GM12864 (cell line): ENCODE measurements at regions not wholly inside any gene's neighbourhood (a gene's known extent, or its start where the extent isn't known, plus 50 kb on each side); places are given as distances from the start of the nearest gene placed in this dataset.
"Not testable (repeated sequence)": the region's sequence is repeated elsewhere in the genome, so short reads cannot be mapped to it uniquely, and the experiment has no call there.

Experiments used
- DNase-seq: peaks from one replicate; pipeline ENCODE4 v3.0.0-alpha.2; 2011; ENCODE audit warnings: low read depth
- H3K4me3 ChIP-seq: 2 replicates; pipeline ENCODE4 v1.5.1; 2011; ENCODE audit warnings: mild to moderate bottlenecking, low read depth, low read length, control low read depth
- TF ChIP-seq, protein P1 (sequence below): IDR thresholded peaks from 2 replicates; pipeline ENCODE4 v1.5.1; 2011; ENCODE audit warnings: low read depth, mild to moderate bottlenecking, moderate library complexity, low read length, control low read depth, inconsistent platforms; ENCODE audit errors: missing control alignments

DNA sequence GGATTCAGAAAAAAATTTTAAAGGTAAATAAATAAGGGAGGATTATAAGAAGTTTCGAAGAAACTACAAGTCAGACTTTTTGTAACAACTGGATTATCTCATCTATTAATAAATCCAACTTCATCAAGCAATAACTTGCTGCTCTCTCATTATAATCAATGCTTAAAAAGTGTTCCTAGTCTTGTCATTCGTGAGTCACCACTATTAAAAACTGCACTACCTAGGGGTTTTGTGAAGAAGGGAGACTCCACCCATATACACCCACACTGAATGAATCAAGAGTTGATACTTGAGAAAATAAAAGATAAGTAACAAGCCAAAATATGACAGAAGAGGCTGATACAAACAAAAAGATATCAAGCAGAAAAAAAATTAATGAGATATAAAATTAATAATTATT is 360.5 kb downstream of the ZNF674 start:
- no peak for DNase-seq
- TF ChIP-seq, protein P1, sequence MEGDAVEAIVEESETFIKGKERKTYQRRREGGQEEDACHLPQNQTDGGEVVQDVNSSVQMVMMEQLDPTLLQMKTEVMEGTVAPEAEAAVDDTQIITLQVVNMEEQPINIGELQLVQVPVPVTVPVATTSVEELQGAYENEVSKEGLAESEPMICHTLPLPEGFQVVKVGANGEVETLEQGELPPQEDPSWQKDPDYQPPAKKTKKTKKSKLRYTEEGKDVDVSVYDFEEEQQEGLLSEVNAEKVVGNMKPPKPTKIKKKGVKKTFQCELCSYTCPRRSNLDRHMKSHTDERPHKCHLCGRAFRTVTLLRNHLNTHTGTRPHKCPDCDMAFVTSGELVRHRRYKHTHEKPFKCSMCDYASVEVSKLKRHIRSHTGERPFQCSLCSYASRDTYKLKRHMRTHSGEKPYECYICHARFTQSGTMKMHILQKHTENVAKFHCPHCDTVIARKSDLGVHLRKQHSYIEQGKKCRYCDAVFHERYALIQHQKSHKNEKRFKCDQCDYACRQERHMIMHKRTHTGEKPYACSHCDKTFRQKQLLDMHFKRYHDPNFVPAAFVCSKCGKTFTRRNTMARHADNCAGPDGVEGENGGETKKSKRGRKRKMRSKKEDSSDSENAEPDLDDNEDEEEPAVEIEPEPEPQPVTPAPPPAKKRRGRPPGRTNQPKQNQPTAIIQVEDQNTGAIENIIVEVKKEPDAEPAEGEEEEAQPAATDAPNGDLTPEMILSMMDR: no peak
- no peak overlapping the region for H3K4me3 ChIP-seq

DNA sequence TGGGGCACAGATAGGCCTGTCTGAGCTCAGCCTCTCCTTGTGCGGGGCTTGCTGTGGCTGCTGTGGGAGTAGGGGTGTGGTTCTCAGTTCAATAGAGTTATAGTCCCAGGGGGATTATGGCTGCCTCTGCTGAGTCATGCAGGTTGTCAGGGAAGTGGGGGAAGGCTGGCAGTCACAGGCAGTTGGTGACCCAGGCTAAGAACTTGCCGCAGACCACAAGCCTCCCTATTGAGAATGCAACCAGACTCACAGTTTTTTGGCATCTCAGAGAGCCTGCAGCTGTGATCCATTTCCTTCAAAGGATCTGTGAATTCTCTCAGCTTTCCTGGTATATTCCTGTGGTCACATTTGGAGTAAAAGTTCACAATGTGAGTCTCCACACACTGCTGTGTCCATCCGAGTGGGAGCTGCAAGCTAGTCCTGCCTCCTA is 364.9 kb downstream of the ZNF674 start:
- TF ChIP-seq, protein P1: no peak
- H3K4me3 ChIP-seq: no peak overlapping the region
- peak; percentile 13 for DNase-seq

DNA sequence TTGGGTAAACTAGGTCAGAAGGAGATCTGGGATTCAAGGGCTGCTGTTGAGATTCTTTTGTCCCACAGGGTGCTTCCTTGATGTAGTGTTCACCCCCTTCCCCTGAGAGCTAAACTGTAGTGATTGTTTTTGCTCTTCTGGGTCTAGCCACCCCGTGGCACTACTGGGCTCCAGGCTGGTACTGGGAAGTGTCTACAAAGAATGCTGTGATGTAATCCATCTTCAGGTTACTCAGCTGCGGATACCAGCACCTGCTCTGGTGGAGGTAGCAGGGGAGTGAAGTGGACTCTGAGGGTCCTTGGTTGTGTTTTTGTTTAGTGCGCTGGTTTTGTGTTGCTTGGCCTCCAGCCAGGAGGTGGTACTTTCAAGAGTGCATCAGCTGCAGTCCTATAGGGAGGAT is 365.5 kb downstream of the ZNF674 start:
- TF ChIP-seq, protein P1: no peak
- H3K4me3 ChIP-seq: no peak overlapping the region
- DNase-seq: no peak

DNA sequence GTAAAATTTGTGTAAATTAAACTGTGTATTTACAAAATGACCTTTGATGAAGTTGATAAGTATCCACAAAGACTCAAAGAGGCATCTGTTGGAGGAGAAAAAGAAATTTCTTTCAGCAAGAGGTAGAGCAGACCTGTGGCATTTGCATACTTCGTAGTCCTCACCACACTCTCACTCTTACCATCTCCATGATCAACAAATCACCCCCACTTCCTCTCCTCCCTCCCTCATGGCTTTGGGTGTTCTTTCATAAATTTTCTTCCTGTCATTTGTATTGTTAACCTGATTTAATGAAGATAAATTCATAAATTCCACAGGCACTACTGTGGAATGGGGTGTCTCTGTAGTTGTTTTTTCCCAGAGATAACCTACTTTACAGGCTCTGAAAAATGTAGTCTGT is 366.5 kb downstream of the ZNF674 start:
- H3K4me3 ChIP-seq: no peak overlapping the region
- no peak for DNase-seq
- TF ChIP-seq, protein P1: no peak

DNA sequence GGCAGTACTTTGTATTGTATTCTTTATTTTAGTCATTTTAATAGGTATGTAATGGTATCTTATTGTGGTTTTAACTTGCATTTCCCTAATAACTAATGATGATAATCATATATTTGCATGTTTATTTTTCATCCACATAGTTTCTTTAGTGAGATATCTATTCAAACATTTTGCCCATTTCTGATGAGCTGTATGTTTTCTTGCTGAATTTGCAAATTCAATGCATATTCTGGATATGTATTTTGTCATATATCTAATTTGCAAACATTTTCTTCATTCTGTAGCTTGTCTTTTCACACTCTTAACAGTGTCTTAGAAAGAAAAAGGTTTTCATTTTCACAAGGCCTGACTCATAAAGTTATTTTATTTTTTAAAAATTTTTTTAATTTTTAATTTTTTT is 372.1 kb downstream of the ZNF674 start:
- TF ChIP-seq, protein P1: no peak
- no peak overlapping the region for H3K4me3 ChIP-seq
- no peak for DNase-seq

DNA sequence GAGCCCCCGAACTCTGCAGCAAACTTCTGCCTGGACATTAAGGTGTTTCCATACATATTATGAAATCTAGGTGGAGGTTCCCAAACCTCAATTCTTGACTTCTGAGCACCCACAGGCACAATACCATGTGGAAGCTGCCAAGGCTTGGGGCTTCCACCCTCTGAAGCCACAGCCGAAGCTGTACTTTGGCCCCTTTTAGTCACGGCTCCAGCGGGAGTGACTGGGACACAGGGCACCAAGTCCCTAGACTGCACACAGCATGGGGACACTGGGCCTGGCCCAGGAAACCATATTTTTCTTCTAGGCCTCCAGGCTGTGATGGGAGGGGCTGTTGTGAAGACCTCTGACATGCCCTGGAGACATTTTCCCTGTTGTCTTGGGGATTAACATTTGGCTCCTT is 373.8 kb downstream of the ZNF674 start:
- H3K4me3 ChIP-seq, DNase-seq: not testable (repeated sequence)

DNA sequence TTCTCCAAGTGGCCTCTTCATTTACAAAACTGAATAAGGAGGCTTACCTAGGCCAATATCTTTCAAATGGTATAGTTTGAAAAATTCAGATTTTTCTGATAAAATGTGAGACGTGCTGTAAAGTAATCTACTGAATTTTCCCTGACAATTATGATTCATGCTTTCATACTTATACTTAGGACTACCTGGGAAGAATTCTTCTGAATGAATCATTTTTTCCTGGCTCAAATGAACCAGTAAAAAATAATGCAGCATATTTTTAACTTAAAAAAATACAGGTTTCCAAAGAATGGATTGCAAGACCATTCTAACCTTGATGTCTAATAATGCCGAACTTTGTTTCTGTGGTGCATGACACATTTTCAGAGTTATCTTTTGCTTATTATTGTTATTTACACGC is 375.4 kb downstream of the ZNF674 start:
- H3K4me3 ChIP-seq: no peak overlapping the region
- TF ChIP-seq, protein P1: no peak
- no peak for DNase-seq

DNA sequence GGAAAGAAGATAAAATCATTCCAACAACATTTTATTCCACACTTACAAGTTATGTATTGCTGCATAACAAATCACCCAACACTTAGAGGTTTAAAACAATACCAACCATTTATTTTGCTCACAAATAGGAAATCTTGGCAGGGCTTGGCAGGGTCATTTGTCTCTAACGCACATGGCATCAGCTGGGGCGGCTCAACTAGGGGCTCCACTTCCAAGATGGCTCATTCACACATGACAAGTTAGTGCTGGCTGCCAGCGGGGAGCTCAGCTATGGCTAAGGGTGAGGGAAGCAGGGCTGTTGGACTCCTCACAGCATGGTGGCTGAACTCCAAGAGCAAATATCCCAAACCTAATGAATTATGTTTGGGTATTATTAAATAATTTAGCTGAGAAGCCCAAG is 377.0 kb downstream of the ZNF674 start:
- TF ChIP-seq, protein P1: no peak
- no peak for DNase-seq
- H3K4me3 ChIP-seq: no peak overlapping the region
